Endothelial cell of umbilical vein (primary cell): ENCODE measurements at regions not wholly inside any gene's neighbourhood (a gene's known extent, or its start where the extent isn't known, plus 50 kb on each side); places are given as distances from the start of the nearest gene placed in this dataset.

Experiments
- MAX ChIP-seq: IDR thresholded peaks from 2 replicates; pipeline ENCODE4 v1.6.1; 2011; ENCODE audit not compliant: insufficient read depth, insufficient read length
- MYC ChIP-seq: IDR thresholded peaks from one replicate; pipeline ENCODE4 v1.6.1; 2011; ENCODE audit warnings: mild to moderate bottlenecking, low read depth, low read length
- POLR2AphosphoS5 ChIP-seq: IDR thresholded peaks from 2 replicates; pipeline ENCODE4 v1.6.1; 2012; ENCODE audit warnings: low read depth, mild to moderate bottlenecking, control low read depth, low read length, moderate library complexity; ENCODE audit not compliant: insufficient read depth
- TF ChIP-seq, protein P1 (sequence below), 2 donors: IDR thresholded peaks; 1 replicate in 1 of 2; 2 replicates in 1 of 2; pipeline ENCODE4 v1.5.1; 2011; ENCODE audit warnings: low read length in 2 of 2, mild to moderate bottlenecking in 2 of 2, moderate library complexity in 2 of 2, control low read depth in 1 of 2, inconsistent platforms in 1 of 2, low read depth in 1 of 2; ENCODE audit not compliant: insufficient read depth in 1 of 2; ENCODE audit errors: extremely low read depth in 1 of 2

GRCh38 chr13:73729046-73729445 lies 405.2 kb downstream of the KLF12 start:
- TF ChIP-seq MYC (no peak), POLR2AphosphoS5 (no peak), MAX (no peak)
- TF ChIP-seq, protein P1, sequence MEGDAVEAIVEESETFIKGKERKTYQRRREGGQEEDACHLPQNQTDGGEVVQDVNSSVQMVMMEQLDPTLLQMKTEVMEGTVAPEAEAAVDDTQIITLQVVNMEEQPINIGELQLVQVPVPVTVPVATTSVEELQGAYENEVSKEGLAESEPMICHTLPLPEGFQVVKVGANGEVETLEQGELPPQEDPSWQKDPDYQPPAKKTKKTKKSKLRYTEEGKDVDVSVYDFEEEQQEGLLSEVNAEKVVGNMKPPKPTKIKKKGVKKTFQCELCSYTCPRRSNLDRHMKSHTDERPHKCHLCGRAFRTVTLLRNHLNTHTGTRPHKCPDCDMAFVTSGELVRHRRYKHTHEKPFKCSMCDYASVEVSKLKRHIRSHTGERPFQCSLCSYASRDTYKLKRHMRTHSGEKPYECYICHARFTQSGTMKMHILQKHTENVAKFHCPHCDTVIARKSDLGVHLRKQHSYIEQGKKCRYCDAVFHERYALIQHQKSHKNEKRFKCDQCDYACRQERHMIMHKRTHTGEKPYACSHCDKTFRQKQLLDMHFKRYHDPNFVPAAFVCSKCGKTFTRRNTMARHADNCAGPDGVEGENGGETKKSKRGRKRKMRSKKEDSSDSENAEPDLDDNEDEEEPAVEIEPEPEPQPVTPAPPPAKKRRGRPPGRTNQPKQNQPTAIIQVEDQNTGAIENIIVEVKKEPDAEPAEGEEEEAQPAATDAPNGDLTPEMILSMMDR (IDR thresholded peaks at IDR 0.05; ENCODE audit: extremely low read depth in 1 of 2, insufficient read depth in 1 of 2, low read depth in 1 of 2, low read length in 2 of 2) = no peak
